Astrocyte (in vitro differentiated cells and primary cell): ENCODE measurements at regions not wholly inside any gene's neighbourhood (a gene's known extent, or its start where the extent isn't known, plus 50 kb on each side); places are given as distances from the start of the nearest gene placed in this dataset.

Source experiments
- CTCF ChIP-seq: IDR thresholded peaks from 2 replicates; pipeline ENCODE4 v1.5.1; 2011; ENCODE audit warnings: low read depth, mild to moderate bottlenecking, inconsistent platforms, low read length, moderate library complexity; ENCODE audit not compliant: insufficient read depth
- EZH2 ChIP-seq: IDR thresholded peaks from 2 replicates; pipeline ENCODE4 v1.6.1; 2012; ENCODE audit warnings: mild to moderate bottlenecking, low read length, inconsistent platforms; ENCODE audit not compliant: insufficient read depth

DNA sequence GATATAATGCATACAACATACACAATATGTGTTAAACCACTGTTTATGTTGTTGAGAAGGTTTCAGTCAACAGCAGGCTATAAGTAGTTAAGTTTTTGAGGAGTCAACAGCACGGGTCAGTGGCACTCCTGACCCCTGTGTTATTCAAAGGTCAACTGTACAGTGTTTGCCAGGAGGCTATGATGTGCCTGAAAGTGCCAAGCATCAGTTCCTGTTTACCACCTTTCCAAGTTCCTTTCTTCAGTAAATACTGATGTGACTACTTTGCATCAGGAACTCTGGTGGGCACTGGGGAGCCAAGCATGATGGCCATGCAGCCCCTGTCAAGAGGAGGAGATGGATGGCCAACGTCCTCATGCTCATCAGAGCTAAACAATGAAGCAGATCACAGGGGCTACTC lies 224.4 kb upstream of the EXOC2 start:
- TF ChIP-seq CTCF (no peak), EZH2 (no peak)
